ENCODE measurements at regions not wholly inside any gene's neighbourhood (a gene's known extent, or its start where the extent isn't known, plus 50 kb on each side); places are given as distances from the start of the nearest gene placed in this dataset.

GRCh38 chr4:126291886-126292285 lies 977.1 kb downstream of the FAT4 start:
- TF ChIP-seq GATA2 (IDR thresholded peaks at IDR 0.05; ENCODE audit: low read depth, low read length) (no peak), GATA3 (IDR thresholded peaks at IDR 0.05; ENCODE audit: low read depth, low read length) (no peak)

All from SH-SY5Y (cell line).